ENCODE measurements at regions not wholly inside any gene's neighbourhood (a gene's known extent, or its start where the extent isn't known, plus 50 kb on each side); places are given as distances from the start of the nearest gene placed in this dataset.

GRCh38 chr2:147577323-147577997, 267.4 kb upstream of the ACVR2A start:
- no peak for TF ChIP-seq CTCF (IDR thresholded peaks at IDR 0.05; ENCODE audit: control insufficient read depth, extremely low read depth, insufficient read depth)
- no peak for DNase-seq (ENCODE audit: low read depth)
- H3K4me3 ChIP-seq (ENCODE audit: low read depth, low read length): no peak overlapping the region

- DNase-seq (ENCODE audit: low read depth): no peak
- TF ChIP-seq CTCF (IDR thresholded peaks at IDR 0.05; ENCODE audit: control insufficient read depth, extremely low read depth, insufficient read depth): no peak
- H3K4me3 ChIP-seq (ENCODE audit: low read depth, low read length): no peak overlapping the region
Observed at GRCh38 chr2:147575106-147575505, 269.7 kb upstream of the ACVR2A start.

GRCh38 chr2:147572622-147573021, 272.2 kb upstream of the ACVR2A start:
- TF ChIP-seq CTCF (IDR thresholded peaks at IDR 0.05; ENCODE audit: control insufficient read depth, extremely low read depth, insufficient read depth): no peak
- no peak overlapping the region for H3K4me3 ChIP-seq (ENCODE audit: low read depth, low read length)
- DNase-seq (ENCODE audit: low read depth): no peak

GRCh38 chr2:147569426-147569825, 275.4 kb upstream of the ACVR2A start:
- TF ChIP-seq CTCF (IDR thresholded peaks at IDR 0.05; ENCODE audit: control insufficient read depth, extremely low read depth, insufficient read depth): no peak
- DNase-seq (ENCODE audit: low read depth): no peak
- no peak overlapping the region for H3K4me3 ChIP-seq (ENCODE audit: low read depth, low read length)

GRCh38 chr2:147568109-147568508, 276.7 kb upstream of the ACVR2A start:
- no peak for DNase-seq (ENCODE audit: low read depth)
- no peak for TF ChIP-seq CTCF (IDR thresholded peaks at IDR 0.05; ENCODE audit: control insufficient read depth, extremely low read depth, insufficient read depth)

GRCh38 chr2:147567136-147567535, 277.7 kb upstream of the ACVR2A start:
- H3K4me3 ChIP-seq (ENCODE audit: low read depth, low read length): no peak overlapping the region
- TF ChIP-seq CTCF (IDR thresholded peaks at IDR 0.05; ENCODE audit: control insufficient read depth, extremely low read depth, insufficient read depth): no peak
- DNase-seq (ENCODE audit: low read depth): peak; percentile 60

More at GRCh38 chr2:147568109-147568508, 276.7 kb upstream of the ACVR2A start:
- no peak overlapping the region for H3K4me3 ChIP-seq (ENCODE audit: low read depth, low read length)
